ENCODE measurements at regions not wholly inside any gene's neighbourhood (a gene's known extent, or its start where the extent isn't known, plus 50 kb on each side); places are given as distances from the start of the nearest gene placed in this dataset.
"Not testable (repeated sequence)": the region's sequence is repeated elsewhere in the genome, so short reads cannot be mapped to it uniquely, and the experiment has no call there.

- DNase-seq (ENCODE audit: low spot score): no peak
Observed at GRCh38 chr2:133976659-133977058, 277.2 kb upstream of the MGAT5 start.

DNA sequence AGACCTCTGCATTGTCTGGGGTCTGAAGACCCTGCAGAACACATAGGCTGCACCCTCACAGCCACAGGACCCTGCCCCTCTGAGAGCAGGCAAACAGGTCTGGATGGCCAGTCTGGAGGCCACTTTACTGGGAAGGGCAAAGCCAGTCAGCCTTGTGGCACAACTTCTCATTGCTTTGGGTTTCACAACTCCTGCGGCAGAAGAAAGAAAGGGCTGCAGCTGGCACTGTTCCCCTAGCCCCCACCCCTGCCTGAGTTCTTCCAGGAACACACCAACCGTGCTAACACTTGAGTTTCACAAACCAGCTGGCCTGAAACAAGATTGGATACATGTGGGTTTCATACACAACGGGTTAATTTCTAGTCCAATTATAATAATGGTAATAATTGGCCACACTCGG, 276.5 kb upstream of the MGAT5 start:
- no peak for DNase-seq (ENCODE audit: low spot score)

DNA sequence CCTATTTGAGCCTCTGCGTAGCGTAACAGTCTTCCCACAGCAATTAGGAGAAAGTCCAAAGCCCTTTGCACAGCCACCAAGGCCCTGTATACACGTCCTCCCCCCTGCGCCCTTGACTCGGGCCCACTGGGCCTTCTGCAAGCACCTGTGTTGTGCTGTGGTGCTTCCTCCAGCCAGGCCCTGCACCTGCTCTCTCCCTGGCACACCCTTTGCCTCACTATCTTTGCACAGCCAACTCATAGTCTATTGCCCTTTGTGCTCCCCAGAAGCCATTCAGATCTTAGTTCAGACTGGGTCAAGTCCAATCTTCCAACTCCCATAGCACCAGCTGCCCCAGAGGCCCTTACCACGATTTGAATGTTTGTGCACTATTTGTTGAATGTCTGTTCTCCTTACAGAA, 271.6 kb upstream of the MGAT5 start:
- DNase-seq (ENCODE audit: low spot score): no peak

- DNase-seq (ENCODE audit: low spot score): no peak
Observed at GRCh38 chr2:133985563-133985962, 268.3 kb upstream of the MGAT5 start.

DNA sequence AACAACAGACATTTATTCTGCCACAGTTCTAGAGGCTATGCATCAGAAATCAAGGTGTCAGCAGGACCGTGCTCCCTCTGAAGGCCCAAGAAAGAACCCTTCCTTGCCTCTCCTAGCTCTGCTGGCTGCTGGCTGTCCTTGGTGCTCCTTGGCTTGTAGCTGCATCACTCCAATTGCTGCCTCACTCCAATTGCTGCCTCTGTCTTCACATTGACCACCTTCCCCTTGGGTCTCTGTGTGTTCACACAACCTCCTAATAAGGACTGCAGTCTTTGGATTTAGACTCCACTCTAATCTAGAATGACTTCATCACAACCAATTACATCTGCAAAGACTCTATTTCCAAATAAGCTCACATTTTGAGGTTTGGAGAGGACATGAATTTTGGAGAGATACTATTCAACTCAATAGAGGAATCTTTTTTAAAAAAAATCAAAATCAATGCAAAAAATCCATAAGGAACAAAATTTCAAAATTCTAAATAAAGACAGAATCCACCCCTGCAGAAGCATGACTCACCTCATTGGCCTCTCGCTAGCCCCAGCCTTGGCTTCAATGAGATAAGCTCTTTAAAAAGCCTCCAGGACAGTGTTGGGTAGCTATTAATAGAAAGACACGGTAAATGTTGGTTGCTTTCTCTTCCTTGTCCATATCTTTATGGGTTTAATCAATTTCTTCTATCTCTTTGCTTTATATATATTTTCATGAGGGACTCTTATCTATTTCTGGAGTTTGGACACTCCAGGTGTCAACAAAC, 267.6 kb upstream of the MGAT5 start:
- no peak for DNase-seq (ENCODE audit: low spot score)

DNA sequence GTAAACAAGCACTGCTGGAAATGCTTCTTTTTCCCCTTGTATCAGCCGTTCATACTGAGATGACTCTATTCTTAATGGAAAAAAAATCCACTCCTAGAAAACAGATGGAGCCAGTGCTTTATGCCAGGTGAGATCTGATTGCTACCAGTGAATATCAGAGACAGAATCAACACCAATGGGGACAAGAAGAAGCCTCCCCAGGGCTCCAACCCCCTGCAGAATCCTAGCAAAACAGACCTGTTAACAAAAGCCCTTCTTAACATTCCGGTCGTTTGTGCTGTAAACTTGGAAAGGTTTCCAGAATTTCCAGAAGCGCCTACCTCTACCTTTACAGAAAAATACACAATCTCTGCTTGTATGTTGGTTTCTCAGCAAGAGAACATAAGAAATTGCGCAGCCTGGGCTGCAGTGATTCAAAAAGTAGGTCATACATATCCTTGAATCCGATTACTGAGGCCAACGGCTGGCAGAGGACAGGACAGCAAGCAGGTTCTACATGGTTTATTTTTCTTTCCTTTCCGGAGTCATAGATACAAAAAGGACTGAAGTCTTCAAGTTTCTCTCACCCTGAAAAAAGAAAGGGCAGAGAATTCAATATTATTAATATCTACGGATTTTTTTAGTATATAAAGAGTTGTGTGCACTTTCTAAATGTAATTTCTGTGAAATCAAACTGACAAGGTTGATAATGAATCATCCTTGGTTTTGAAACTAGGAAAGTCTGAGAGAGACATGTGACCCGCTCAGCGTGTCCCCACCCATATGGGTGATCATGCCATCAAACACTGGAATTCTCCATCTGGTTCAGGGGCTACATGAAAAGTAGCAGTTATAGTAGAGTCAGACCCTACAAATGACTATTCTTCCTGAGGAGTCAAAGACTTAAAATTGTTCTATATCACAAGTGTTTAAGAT, 266.7 kb upstream of the MGAT5 start:
- no peak for DNase-seq (ENCODE audit: low spot score)

DNA sequence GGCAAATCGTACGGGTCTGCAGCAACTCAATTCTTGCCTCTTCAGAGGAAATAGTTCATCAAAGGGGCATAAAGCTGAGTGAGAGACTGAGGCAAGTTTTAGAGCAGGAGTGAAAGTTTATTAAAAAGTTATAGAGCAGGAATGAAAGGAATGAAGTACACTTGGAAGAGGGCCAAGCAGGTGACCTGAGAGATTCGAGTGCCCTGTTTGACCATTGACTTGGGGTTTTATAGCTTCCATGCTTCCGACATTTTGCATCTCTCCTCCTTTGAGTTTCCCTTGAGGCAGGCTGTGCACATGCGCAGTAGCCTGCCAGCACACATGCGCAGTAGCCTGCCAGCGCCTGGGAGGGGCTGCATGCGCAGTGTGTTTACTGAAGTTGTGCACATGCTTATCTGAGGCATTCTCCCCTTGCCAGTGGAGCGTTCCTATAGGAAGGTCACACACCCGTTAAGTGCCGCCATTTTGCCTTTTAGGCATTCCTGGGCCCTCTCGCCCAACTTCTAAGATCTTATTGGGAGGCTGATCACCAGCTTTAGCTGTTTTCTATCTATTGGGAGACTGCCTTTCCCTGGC, 265.5 kb upstream of the MGAT5 start:
- no peak for DNase-seq (ENCODE audit: low spot score)

GRCh38 chr2:133991606-133992168, 262.2 kb upstream of the MGAT5 start:
- DNase-seq (ENCODE audit: low spot score): no peak

DNA sequence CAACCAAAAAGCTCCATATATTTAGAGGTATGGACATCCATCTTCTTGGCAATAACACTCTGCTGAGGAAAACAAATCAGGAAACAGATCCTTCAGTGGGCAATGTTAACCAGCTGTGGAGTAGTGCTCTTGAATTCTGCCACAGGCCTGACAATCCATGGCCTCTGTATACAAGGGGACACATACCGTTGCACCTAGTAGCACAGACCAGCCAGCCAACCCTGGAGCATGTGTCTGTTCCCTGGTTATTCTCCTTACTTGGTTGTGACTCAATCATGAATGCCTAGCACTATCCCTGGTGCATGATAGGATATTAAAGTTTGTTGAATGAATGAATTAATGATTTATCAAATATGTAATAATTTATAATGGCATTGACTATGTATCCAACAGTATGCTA, 261.4 kb upstream of the MGAT5 start:
- no peak for DNase-seq (ENCODE audit: low spot score)

DNA sequence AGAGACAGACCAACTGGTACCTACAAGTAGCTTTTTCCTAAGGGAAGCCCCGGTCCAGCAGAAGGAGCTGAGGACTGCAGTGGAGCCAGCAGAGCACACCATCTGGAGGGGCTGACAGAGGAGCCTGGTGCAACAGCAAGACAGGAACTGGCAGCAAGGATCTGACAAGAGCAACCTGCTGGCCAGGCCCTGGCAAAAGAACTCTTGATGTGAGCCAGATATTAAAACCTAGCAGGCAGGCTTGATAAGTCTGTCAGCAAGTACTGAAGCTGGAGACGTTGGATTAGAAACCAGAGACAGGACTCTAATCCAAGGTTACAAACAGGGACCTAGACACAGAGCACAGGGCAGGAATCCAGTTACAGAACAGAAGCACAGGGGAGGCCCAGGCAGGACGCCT, 260.7 kb upstream of the MGAT5 start:
- no peak for DNase-seq (ENCODE audit: low spot score)

DNA sequence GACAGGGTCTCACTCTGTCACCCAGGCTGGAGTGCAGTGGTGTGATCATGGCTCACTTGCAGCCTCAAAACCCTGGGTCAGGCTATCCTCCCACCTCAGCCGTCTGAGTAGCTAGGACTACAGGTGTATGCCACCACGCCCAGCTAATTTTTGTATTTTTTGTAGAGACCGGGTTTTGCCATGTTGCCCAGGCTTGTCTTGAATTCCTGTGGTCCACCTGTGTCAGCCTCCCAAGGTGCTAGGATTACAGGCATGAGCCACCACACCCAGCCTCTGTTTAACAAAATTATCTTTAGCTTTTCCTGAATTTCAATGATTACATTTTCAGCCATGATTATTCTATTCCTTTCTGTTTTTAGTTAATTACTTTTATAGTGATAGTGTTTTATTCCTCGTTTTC, 255.1 kb upstream of the MGAT5 start:
- DNase-seq (ENCODE audit: low spot score): not testable (repeated sequence)

DNA sequence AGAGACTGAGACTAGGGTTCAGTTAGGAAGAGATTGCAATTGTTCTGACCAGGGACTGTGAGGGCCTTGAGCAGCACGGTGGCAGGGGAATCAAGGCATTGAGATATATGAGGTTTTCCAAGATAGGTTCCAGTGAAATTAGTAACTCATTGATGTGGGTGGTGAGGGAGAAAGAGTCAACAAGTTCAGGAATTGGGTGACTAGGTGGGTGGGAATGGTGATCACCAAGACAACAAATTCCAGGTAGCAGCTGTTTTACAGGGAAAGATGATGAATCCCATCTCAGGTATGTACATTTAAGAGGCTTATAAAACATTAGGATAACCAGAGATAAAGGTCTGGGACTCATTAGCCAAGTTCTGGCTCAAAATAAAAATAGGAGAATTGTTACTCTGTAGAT, 251.5 kb upstream of the MGAT5 start:
- no peak for DNase-seq (ENCODE audit: low spot score)

DNA sequence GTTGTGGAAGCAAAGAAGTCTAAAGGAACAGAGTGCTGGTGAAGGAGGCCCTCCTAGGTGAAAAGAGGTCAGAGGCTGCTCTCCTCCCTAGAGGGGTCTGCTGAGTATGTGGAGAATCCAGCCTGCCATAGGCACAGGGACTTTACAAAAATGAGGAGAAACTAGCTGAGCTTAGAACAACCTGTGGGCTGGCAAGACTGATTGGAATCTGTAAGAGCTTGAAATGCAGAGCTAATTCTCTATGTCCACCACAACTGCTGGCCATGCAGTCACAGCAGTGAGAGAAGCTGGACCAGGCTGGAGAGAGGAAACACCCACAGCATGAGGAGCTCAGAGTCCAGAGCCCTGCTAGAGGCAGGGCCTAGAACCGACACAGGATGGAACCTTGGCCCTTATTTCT, 251.0 kb upstream of the MGAT5 start:
- DNase-seq (ENCODE audit: low spot score): no peak

DNA sequence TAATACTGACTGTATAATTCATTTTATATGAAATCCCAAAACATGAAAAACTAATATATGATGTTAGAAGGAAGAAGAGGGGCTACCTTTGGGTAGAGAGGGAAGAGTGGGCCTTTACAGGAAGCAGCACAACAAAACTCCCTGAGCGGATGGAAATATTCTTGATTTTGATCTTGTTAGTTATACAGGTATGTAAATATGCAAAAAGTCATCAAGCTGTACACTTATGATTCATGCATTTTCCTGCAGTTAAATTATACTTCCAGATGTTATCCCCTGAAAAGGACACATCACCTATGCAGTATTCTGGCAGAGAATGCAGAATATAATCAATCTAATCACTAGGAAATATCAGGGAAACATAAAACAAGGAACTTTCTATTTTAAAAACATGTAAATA, 249.4 kb upstream of the MGAT5 start:
- no peak for DNase-seq (ENCODE audit: low spot score)

GRCh38 chr2:134008837-134009236, 245.0 kb upstream of the MGAT5 start:
- DNase-seq (ENCODE audit: low spot score): no peak

DNA sequence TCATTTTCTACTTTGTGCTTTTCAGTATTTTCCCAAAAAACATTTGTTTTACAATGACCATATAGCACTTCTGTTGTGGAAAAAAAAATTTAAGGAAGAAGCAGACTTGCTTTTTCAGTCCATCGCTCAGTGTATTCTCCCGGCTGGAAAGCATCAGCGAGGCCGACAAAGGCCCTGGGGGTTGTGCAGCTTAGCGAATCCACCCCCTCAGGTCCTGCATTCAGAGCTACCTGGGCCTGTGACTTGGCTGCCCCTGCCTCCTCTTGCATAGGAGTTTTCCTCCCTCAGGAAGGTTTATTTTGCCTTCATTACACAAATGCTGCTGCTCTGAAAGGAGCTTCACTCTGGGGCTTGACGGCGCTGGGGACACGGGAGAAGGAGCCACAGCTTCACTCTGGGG, 244.4 kb upstream of the MGAT5 start:
- DNase-seq (ENCODE audit: low spot score): no peak

DNA sequence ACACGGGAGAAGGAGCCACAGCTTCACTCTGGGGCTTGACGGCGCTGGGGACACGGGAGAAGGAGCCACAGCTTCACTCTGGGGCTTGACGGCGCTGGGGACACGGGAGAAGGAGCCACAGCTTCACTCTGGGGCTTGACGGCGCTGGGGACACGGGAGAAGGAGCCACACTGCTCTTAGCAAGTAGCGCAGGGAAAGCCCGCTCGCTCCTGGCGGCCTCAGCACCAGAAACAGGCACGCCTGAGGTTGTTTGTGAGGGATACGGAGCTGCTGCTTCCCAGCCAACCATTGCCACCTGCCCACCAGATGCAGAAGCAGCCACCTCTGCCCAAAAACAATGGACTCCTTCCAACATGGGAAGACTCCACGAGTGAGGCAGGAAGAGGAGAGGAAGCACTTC, 244.0 kb upstream of the MGAT5 start:
- not testable (repeated sequence) for DNase-seq (ENCODE audit: low spot score)

DNA sequence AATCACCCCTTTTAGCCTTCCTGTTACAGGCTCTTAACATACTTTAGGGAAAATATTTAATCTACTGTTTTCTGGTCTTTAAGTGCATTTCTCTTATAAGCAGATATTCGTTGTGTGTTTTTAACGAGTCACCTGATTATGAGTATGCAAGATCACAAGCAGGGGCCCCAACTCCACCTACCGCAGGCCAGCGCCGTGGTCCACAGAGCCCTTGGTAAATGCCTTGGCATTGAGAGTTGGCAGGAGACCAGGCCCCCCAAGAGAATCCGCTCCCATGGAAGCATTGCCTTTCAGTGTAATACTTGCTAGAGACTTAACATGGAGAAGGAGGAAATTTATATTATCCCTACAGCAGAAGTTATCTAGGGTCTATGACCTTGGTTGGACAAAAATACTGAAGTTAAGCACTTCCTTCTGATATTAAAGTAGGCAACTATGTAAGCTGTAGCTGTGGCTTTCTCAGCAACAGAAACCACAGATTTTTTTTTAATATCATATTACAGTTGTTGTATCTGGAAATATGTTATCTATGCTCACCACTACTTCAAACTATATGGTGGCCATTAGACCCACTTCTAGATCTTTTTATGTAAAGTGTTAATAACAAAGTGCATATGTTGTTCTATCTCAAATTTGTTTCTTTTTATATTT, 241.8 kb upstream of the MGAT5 start:
- no peak for DNase-seq (ENCODE audit: low spot score)

DNA sequence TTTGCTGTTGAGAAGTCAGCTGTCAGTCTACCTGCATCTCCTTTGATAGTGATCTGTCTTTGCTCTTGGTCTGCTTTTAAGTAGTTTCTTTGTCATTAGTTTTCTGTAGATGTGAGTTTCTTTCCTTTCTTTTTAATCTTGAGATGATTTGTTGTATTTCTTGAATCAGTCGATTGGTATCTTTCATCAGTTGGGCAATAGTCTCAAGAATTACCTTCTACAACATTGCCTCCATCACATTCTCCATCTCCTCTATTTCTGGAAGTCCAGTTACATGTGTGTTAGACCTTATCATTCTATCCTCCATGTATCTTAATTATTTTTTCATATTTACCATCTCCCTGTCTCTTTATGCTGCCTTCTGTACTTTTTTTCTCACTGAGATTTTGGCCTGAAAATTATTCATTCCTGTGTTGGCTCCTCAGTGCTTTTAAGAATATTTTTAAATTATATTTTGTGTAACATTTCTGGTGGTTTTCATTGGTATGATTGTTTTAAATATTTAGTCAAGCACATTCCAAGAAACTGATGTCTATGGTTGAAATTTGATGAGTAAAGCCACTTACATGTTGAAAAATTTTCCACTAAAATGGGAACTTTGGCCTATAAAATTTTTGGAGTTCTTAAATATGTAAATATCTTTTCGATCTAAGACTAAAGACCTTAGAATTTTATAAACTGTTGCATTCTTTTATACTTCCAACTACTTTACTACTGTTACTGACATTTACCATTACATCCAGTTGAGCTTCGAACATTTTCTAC, 239.5 kb upstream of the MGAT5 start:
- no peak for DNase-seq (ENCODE audit: low spot score)

- DNase-seq (ENCODE audit: low spot score): no peak
Observed at GRCh38 chr2:134019871-134020270, 234.0 kb upstream of the MGAT5 start.

DNA sequence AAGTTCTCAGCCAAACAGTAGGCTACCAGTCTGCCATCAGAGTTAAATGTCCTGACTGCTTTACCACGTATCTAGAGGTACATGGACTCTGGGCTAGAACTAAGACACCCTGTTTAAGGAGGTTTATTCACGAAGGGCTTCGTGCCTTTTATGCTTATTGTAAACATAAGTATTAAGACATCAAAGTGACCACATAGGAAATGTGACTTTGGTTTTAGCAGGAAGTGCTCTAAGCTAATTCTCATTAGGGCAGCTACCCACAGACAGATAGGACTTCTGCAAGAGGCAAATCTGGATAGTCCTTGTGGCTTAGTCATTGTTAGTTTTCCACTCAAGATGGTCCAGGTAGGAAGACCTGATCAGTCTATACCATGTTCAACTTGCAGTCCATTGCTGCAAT, 233.3 kb upstream of the MGAT5 start:
- no peak for DNase-seq (ENCODE audit: low spot score)
